Sigmoid colon (tissue), 6 donors: ENCODE measurements at regions not wholly inside any gene's neighbourhood (a gene's known extent, or its start where the extent isn't known, plus 50 kb on each side); places are given as distances from the start of the nearest gene placed in this dataset.

ENCODE experiments used
- DNase-seq: peaks from one replicate; pipeline ENCODE4 v3.0.0-alpha.2; 2019
- H3K27ac ChIP-seq, 4 donors: fragments of 200-600 bp; sonication (generic); one replicate each; pipeline ENCODE4 v1.5.1; 2016 to 2019; ENCODE audit warnings: mild to moderate bottlenecking in 1 of 4
- H3K27me3 ChIP-seq, 3 donors: fragments of 200-600 bp; sonication (generic); one replicate each; pipeline ENCODE4 v1.5.1; 2019; ENCODE audit warnings: mild to moderate bottlenecking in 1 of 3
- H3K36me3 ChIP-seq, 4 donors: fragments of 200-600 bp; sonication (generic); one replicate each; pipeline ENCODE4 v1.5.1; 2016 to 2019
- H3K4me1 ChIP-seq, 4 donors: fragments of 200-600 bp; sonication (generic); one replicate each; pipeline ENCODE4 v1.5.1; 2017 to 2019
- H3K4me3 ChIP-seq, 4 donors: fragments of 200-600 bp; sonication (generic); one replicate each; pipeline ENCODE4 v1.5.1; 2017 to 2019; ENCODE audit warnings: mild to moderate bottlenecking in 2 of 4, moderate library complexity in 1 of 4
- H3K9me3 ChIP-seq, 4 donors: fragments of 200-600 bp in 3 of 4; sonication (generic) in 3 of 4; one replicate each; pipeline versions ENCODE4 v1.5.1 to v1.6.1; 2013 to 2019
- CTCF ChIP-seq, 4 experiments: fragments of 450-650 bp in 3 of 4; fragments of 200-600 bp in 1 of 4; IDR thresholded peaks; one replicate each; pipeline ENCODE4 v1.5.1; 2016 to 2019; ENCODE audit warnings: antibody characterized with exemption in 4 of 4, mild to moderate bottlenecking in 3 of 4, moderate library complexity in 2 of 4
- EP300 ChIP-seq, 4 donors: sonication (generic); formaldehyde crosslinking; IDR thresholded peaks; one replicate each; pipeline ENCODE4 v1.6.1; 2017; ENCODE audit warnings: antibody characterized with exemption in 4 of 4
- POLR2A ChIP-seq, 2 donors: fragments of 450-650 bp; IDR thresholded peaks; one replicate each; pipeline ENCODE4 v1.6.1; 2016; ENCODE audit warnings: antibody characterized with exemption in 2 of 2, mild to moderate bottlenecking in 2 of 2, moderate library complexity in 2 of 2
- POLR2AphosphoS5 ChIP-seq, 4 donors: sonication (generic); formaldehyde crosslinking; IDR thresholded peaks; one replicate each; pipeline ENCODE4 v1.6.1; 2017; ENCODE audit warnings: antibody characterized with exemption in 4 of 4
- WGBS, 2 donors: extraction: QIAGEN DNeasy Blood & Tissue Kit; methylation state at CpG; one replicate each; pipeline ENCODE4 v1.1.7; 2013; 5-methylcytosine and 5-hydroxymethylcytosine counted together
- intact Hi-C: fragments of 100-400 bp; cut with DNase I; formaldehyde crosslinking; loops from one replicate; pipeline ENCODE4 v1.15.1; 2023
- donor health status: healthy with polysubstance abuse.
- donor health status: healthy.

GRCh38 chr6:27056615-27057014 lies 190.9 kb upstream of the PRSS16 start:
- Histone ChIP-seq H3K27me3 (peaks cover 0 to 4% (median 0%) of the 10 kb centered on the region in 3 donors), H3K27ac (no peak overlapping the region), H3K4me1 (peaks cover 0 to 6% (median 0%) of the 10 kb centered on the region in 4 donors), H3K36me3 (no peaks in the 10 kb centered on the region), H3K4me3 (no peak overlapping the region), H3K9me3 (no peaks in the 10 kb centered on the region)
- DNase-seq: no peak
- TF ChIP-seq POLR2A (IDR thresholded peaks at IDR 0.05): no peak
- WGBS, 2 donors: 94 to 99% methylated on average over 1 of the region's 1 CpG
- intact Hi-C loops: no loop called here

DNA sequence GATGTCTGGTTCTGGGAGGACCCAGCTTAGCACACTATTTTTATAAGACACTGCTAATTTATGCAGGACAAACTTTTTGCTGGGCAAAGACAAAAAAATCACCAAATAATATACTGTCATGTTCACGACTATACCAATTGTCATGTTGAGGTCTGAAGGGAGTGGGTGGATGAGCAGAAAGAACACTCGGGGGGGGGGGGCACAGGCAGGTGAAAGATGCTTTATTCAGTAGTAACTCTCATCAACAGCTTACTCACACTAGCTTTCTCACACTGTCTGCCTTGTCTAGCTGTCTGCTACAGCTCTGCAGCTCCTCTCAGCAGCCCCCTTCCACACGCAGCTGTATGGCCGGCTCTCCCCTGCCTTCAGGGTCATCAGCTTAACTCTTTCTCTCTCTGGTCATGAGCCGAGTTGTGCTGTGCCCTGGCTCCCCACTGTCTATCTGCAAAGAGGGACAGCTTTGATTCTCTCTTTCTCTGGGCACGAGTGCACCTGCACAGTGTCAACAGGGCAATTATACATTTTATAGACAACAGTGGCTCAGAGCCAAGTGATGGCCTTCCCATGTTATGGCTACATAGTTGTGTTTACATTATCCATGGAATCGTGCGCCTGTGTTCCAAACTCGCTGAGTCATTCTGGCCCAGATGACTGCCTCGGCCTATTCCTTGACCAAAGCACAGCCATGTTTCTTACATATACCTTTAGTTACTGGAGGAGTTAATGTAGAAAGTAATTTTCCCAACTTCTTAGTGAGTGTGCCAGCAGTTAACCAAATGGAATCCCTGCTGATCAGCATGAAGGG lies 187.7 kb upstream of the PRSS16 start:
- Histone ChIP-seq H3K4me3 (no peak overlapping the region), H3K27me3 (no peaks in the 10 kb centered on the region), H3K4me1 (peaks cover 0 to 6% (median 0%) of the 10 kb centered on the region in 4 donors), H3K9me3 (no peaks in the 10 kb centered on the region), H3K36me3 (no peaks in the 10 kb centered on the region), H3K27ac (peak overlapping the region in 1 of 4 donors; percentile 36)
- WGBS, 2 donors: 18 to 55% methylated on average over 10 of the region's 10 CpGs
- peak in 1 of 4 donors; percentile 24 for TF ChIP-seq POLR2AphosphoS5 (IDR thresholded peaks at IDR 0.05)
- TF ChIP-seq POLR2A (IDR thresholded peaks at IDR 0.05): no peak
- no peak for DNase-seq
- intact Hi-C loops: no loop called here

DNA sequence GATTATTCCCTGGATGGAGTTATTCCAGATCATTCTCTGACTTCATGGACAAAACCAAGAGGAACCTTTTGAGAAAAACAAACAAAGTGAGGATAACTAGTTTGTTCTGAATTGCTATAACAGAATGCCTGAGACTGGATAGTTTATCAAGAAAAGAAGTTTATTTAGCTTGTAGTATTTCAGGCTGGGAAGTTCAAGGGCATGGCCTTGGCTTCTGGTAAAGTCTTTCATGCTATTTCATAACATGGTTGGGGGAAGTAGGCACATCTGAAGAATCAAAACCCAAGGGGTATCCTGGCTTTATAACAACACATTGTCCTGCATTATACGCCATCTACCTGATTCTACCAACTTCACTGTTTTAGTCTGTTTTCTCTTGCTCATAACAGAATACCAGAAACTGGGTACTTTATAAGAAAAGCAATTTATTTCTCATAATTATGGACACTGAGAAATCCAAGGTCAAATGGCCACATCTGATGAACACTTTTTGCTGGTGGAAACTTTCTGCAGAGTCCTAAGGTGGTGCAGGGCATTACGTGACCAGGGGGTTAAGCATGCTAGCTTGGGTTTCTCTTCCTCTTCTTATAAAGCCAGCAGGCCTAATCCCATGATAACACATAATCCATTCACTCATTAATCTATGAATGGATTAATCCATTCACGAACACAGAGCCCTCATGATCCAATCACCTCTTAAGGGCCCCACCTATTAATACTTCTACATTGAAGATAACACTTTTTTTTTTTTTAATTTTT lies 186.1 kb upstream of the PRSS16 start:
- 94 to 96% methylated on average over 3 of the region's 3 CpGs for WGBS, 2 donors
- no peak for DNase-seq
- no peaks in the 10 kb centered on the region for H3K9me3 ChIP-seq
- H3K27ac ChIP-seq: no peak overlapping the region
- no peaks in the 10 kb centered on the region for H3K36me3 ChIP-seq
- H3K4me3 ChIP-seq: no peak overlapping the region
- no peak for TF ChIP-seq EP300 (IDR thresholded peaks at IDR 0.05)
- H3K4me1 ChIP-seq: peaks cover 0 to 6% (median 0%) of the 10 kb centered on the region in 4 donors
- intact Hi-C loops: no loop called here
- H3K27me3 ChIP-seq: no peaks in the 10 kb centered on the region

GRCh38 chr6:27062755-27063154 lies 184.7 kb upstream of the PRSS16 start:
- Histone ChIP-seq H3K36me3 (no peaks in the 10 kb centered on the region), H3K4me1 (peaks cover 0 to 6% (median 0%) of the 10 kb centered on the region in 4 donors), H3K4me3 (no peak overlapping the region), H3K27ac (no peak overlapping the region), H3K27me3 (no peaks in the 10 kb centered on the region), H3K9me3 (no peaks in the 10 kb centered on the region)
- TF ChIP-seq CTCF (IDR thresholded peaks at IDR 0.05): no peak
- no peak for TF ChIP-seq POLR2AphosphoS5 (IDR thresholded peaks at IDR 0.05)
- no peak for TF ChIP-seq POLR2A (IDR thresholded peaks at IDR 0.05)
- TF ChIP-seq EP300 (IDR thresholded peaks at IDR 0.05): no peak
- intact Hi-C loops: no loop called here
- no peak for DNase-seq

DNA sequence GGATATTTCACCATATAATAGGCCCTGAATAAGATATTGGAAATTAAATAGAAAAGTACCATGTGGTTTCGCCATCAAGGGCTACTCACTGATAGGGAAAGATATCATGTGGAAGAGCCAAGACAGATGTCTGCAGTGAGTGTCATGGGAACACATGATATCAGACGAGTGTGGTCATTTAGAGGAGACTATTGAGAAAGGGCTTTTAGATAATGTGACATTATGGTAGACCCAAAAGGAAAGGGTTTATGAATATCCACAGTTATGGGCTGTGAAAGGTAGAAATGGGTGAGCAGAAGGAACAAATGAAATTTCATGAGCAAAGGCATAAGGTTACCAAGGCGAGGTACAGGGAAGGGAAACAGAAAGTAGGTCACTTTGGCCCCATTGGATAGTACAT lies 182.3 kb upstream of the PRSS16 start:
- H3K27me3 ChIP-seq: no peaks in the 10 kb centered on the region
- no peaks in the 10 kb centered on the region for H3K36me3 ChIP-seq
- no peak overlapping the region for H3K4me3 ChIP-seq
- H3K4me1 ChIP-seq: no peaks in the 10 kb centered on the region
- no peak for TF ChIP-seq POLR2AphosphoS5 (IDR thresholded peaks at IDR 0.05)
- no peak for TF ChIP-seq EP300 (IDR thresholded peaks at IDR 0.05)
- TF ChIP-seq CTCF (IDR thresholded peaks at IDR 0.05): no peak
- TF ChIP-seq POLR2A (IDR thresholded peaks at IDR 0.05): no peak
- no peaks in the 10 kb centered on the region for H3K9me3 ChIP-seq
- intact Hi-C loops: no loop called here
- 84 to 88% methylated on average over 3 of the region's 3 CpGs for WGBS, 2 donors
- H3K27ac ChIP-seq: no peak overlapping the region
- DNase-seq: no peak

- no peak overlapping the region for H3K27ac ChIP-seq
- DNase-seq: no peak
- intact Hi-C loops: no loop called here
- H3K4me3 ChIP-seq: no peak overlapping the region
- H3K4me1 ChIP-seq: no peaks in the 10 kb centered on the region
- H3K36me3 ChIP-seq: no peaks in the 10 kb centered on the region
- 44 to 64% methylated on average over 4 of the region's 4 CpGs for WGBS, 2 donors
- no peaks in the 10 kb centered on the region for H3K27me3 ChIP-seq
- TF ChIP-seq EP300 (IDR thresholded peaks at IDR 0.05) (no peak), POLR2A (IDR thresholded peaks at IDR 0.05) (no peak), CTCF (IDR thresholded peaks at IDR 0.05) (no peak), POLR2AphosphoS5 (IDR thresholded peaks at IDR 0.05) (no peak)
- no peaks in the 10 kb centered on the region for H3K9me3 ChIP-seq
These were observed 181.1 kb upstream of the PRSS16 start for GRCh38 chr6:27066381-27066780.
